Retinal pigment epithelial cell (primary cell): ENCODE measurements at regions not wholly inside any gene's neighbourhood (a gene's known extent, or its start where the extent isn't known, plus 50 kb on each side); places are given as distances from the start of the nearest gene placed in this dataset.

Experiments used
- DNase-seq: peaks from one replicate; pipeline ENCODE4 v3.0.0-alpha.2; 2010; ENCODE audit warnings: low read depth
- H3K4me3 ChIP-seq: 2 replicates; pipeline ENCODE4 v1.5.1; 2011; ENCODE audit warnings: mild to moderate bottlenecking, low read length, control low read depth, moderate library complexity
- CTCF ChIP-seq: conservative IDR thresholded peaks from 2 replicates; pipeline ENCODE4 v1.5.1; 2011; ENCODE audit warnings: low read depth, low read length, control low read depth, inconsistent platforms

GRCh38 chr9:80560976-80561375 is 989.2 kb downstream of the TLE4 start:
- H3K4me3 ChIP-seq, result no peak overlapping the region
- TF ChIP-seq CTCF, result no peak
- no peak for DNase-seq

DNA sequence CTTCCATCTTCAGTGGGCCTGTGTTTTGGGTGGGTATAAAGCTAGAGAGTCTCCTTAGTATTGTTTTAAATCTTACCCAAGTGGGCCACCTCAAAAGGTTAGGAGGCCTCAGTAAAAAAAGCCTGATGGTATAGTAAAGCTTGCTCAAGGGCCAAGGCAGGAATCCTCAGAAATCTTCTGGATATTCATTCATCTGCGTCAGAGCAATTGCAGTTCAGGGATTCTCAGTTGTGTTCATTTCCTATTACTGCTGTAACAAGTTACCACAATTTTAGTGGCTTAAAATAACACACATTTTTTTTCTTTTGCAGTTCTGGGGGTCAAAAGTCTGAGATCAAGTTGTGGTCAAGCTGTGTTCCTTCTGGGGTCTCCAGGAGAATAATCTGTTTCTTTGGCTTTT is 985.5 kb downstream of the TLE4 start:
- no peak overlapping the region for H3K4me3 ChIP-seq
- TF ChIP-seq CTCF, result no peak
- no peak for DNase-seq

DNA sequence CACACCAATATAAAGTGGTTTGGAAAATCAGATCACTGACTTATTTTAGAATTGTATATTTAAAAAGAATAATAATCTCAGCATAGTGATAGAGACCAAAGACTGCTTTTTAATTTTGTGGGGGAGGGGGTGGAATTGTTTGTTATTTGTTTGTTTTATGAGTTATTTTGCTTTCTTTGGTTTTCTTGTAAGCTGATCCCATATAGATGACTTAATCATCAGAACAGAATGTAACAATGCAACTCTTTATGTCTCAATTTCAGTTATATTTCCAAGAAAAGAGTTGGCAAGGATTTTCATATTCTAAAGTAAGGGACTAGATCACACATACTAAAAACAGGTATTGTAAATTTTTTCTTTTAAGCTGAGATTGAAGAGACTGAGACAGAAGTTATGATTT is 984.9 kb downstream of the TLE4 start:
- TF ChIP-seq CTCF, result no peak
- H3K4me3 ChIP-seq, result no peak overlapping the region
- no peak for DNase-seq

GRCh38 chr9:80555782-80556325 is 984.1 kb downstream of the TLE4 start:
- TF ChIP-seq CTCF, result no peak
- DNase-seq, result no peak
- no peak overlapping the region for H3K4me3 ChIP-seq

GRCh38 chr9:80554856-80555255 is 983.1 kb downstream of the TLE4 start:
- H3K4me3 ChIP-seq, result no peak overlapping the region
- TF ChIP-seq CTCF, result no peak
- no peak for DNase-seq

GRCh38 chr9:80554301-80554700 is 982.5 kb downstream of the TLE4 start:
- no peak for TF ChIP-seq CTCF
- no peak overlapping the region for H3K4me3 ChIP-seq
- no peak for DNase-seq

GRCh38 chr9:80552931-80553330 is 981.2 kb downstream of the TLE4 start:
- no peak for TF ChIP-seq CTCF
- H3K4me3 ChIP-seq, result no peak overlapping the region
- no peak for DNase-seq
